C4-2B (cell line): ENCODE measurements at regions not wholly inside any gene's neighbourhood (a gene's known extent, or its start where the extent isn't known, plus 50 kb on each side); places are given as distances from the start of the nearest gene placed in this dataset.

Experiments
- H3K27ac ChIP-seq: fragments of 450-650 bp; 2 replicates; pipeline ENCODE4 v1.5.1; 2017
- ZFX ChIP-seq: fragments of 450-650 bp; IDR thresholded peaks from 2 replicates; pipeline ENCODE4 v1.6.1; 2017
- TF ChIP-seq, protein P1 (sequence below): fragments of 450-650 bp; conservative IDR thresholded peaks from 2 replicates; pipeline ENCODE4 v1.5.1; 2017; ENCODE audit warnings: mild to moderate bottlenecking

DNA sequence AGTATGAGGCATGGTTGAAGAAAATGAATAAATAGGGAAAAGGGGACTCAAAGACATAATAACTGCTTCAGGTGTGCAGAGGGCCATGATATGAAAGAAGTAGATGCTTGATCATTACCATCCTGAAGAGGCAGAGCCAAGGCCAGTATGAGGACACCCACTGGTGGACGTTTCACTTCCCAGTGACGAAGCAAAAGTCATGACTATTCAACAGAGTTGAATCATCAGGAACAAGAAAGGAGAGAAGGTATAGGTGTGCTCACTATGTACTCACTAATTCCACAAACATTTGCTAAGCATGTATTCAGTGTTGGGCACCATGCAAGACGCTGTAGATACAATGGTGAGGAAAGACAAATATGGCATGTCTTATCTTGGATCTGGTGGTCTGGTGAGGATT is 319.2 kb upstream of the RUNX1 start:
- no peak overlapping the region for H3K27ac ChIP-seq
- no peak for TF ChIP-seq ZFX
- TF ChIP-seq, protein P1, sequence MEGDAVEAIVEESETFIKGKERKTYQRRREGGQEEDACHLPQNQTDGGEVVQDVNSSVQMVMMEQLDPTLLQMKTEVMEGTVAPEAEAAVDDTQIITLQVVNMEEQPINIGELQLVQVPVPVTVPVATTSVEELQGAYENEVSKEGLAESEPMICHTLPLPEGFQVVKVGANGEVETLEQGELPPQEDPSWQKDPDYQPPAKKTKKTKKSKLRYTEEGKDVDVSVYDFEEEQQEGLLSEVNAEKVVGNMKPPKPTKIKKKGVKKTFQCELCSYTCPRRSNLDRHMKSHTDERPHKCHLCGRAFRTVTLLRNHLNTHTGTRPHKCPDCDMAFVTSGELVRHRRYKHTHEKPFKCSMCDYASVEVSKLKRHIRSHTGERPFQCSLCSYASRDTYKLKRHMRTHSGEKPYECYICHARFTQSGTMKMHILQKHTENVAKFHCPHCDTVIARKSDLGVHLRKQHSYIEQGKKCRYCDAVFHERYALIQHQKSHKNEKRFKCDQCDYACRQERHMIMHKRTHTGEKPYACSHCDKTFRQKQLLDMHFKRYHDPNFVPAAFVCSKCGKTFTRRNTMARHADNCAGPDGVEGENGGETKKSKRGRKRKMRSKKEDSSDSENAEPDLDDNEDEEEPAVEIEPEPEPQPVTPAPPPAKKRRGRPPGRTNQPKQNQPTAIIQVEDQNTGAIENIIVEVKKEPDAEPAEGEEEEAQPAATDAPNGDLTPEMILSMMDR = no peak

GRCh38 chr21:35367553-35367952 is 318.5 kb upstream of the RUNX1 start:
- no peak overlapping the region for H3K27ac ChIP-seq
- no peak for TF ChIP-seq ZFX
- TF ChIP-seq, protein P1 = no peak

- no peak for TF ChIP-seq ZFX
- TF ChIP-seq, protein P1 = no peak
- H3K27ac ChIP-seq = no peak overlapping the region
These were observed 317.4 kb upstream of the RUNX1 start for GRCh38 chr21:35366394-35367080.

DNA sequence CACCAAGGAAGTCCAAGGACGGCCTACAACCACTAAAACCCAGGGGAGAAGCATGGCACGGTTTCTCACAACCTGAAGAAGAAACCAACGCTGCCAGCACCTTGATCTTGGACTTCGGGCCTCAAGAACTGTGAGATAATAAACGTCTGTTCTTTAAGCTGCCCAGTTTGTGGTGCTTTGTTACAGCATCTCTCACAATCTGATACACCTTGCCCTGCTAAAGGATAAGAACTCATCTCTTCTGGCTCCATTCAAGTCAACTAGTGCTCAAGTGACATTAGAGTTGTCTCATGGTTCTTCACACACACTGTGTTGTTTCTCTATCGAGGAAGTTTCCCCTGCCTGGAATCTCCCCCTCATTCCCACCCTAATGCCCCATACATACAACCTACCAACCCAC is 314.4 kb upstream of the RUNX1 start:
- H3K27ac ChIP-seq = no peak overlapping the region
- TF ChIP-seq ZFX = no peak
- TF ChIP-seq, protein P1 = no peak

DNA sequence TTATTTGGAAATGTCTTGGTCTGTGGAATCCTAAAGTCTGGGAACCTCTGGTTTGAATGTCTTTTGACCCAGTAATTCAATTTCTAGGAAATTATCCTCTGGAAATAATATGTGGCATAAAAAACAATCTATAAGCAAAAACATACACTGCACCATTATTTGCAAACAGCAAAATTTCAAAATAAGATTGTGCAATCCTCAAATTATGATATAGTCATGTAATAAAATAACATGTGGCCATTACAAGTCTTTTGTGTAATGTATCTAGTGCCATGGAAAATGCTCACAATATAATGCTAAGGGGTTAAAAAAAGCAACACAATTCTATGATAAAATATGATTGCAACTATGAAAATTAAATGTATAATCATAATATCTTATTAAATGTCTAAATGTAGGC is 312.9 kb upstream of the RUNX1 start:
- TF ChIP-seq ZFX = no peak
- TF ChIP-seq, protein P1 = no peak
- no peak overlapping the region for H3K27ac ChIP-seq

DNA sequence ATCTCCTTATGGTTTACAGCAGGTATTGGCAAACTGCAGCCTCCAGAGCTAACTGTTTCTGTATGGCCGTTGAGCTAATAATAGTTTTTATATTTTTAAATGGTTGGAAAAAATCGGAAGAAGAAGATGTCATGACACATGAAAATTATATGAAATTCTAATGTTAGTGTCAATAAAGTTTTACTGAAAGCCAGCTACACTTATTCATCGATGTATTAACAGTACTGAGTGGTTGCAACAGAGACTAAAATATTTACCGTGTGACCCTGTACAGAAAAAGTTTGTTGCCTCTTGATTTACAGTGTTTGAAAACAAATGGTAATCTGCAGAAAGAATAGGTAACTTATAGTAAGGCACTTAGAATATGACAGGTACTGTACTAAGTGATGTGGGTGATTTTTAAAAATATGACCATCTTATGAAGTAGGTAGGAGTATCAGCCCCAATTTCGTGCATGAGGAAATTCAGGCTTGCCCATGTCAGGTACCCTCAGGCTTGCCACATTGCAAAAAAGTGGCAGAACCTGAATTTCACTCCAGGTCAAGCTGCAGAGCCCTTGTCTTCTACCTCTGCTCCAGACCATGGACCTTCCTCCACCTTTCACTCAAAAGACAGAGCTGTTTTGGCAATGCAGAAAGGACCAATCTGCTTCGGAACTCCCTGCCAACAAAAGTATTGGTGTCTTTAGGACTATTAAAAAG is 311.9 kb upstream of the RUNX1 start:
- TF ChIP-seq ZFX = no peak
- TF ChIP-seq, protein P1 = no peak
- no peak overlapping the region for H3K27ac ChIP-seq

- H3K27ac ChIP-seq = no peak overlapping the region
- no peak for TF ChIP-seq ZFX
- TF ChIP-seq, protein P1 = no peak
These were observed 310.0 kb upstream of the RUNX1 start for GRCh38 chr21:35359076-35359475.
